Heart right ventricle (tissue), 16 donors: ENCODE measurements at regions not wholly inside any gene's neighbourhood (a gene's known extent, or its start where the extent isn't known, plus 50 kb on each side); places are given as distances from the start of the nearest gene placed in this dataset.

ENCODE experiments used
- ATAC-seq, 8 donors: fragments of 200-7000 bp; cut with Tn5 transposase; one replicate each; pipeline ENCODE4 v1.9.1; 2020; ENCODE audit warnings: mild to moderate bottlenecking in 8 of 8, moderate library complexity in 8 of 8, moderate number of reproducible peaks in 1 of 8
- DNase-seq, 2 donors: peaks; one replicate each; pipeline ENCODE4 v3.0.0-alpha.2; 2020
- H3K27ac ChIP-seq, 10 donors: fragments of 200-600 bp; sonication (generic) in 2 of 10; one replicate each; pipeline versions ENCODE4 v1.5.0 to v1.8.0; 2020 to 2022; ENCODE audit warnings: mild to moderate bottlenecking in 3 of 10
- H3K27me3 ChIP-seq, 7 donors: fragments of 200-600 bp; one replicate each; pipeline ENCODE4 v1.8.0; 2021 to 2022; ENCODE audit warnings: mild to moderate bottlenecking in 2 of 7
- H3K36me3 ChIP-seq, 9 donors: fragments of 200-600 bp; sonication (generic) in 1 of 9; one replicate each; pipeline versions ENCODE4 v1.5.0 to v1.8.0; 2020 to 2022; ENCODE audit warnings: mild to moderate bottlenecking in 2 of 9
- H3K4me1 ChIP-seq, 9 donors: fragments of 200-600 bp; sonication (generic) in 1 of 9; one replicate each; pipeline versions ENCODE4 v1.5.0 to v1.8.0; 2020 to 2022; ENCODE audit warnings: mild to moderate bottlenecking in 4 of 9
- H3K4me3 ChIP-seq, 10 donors: fragments of 200-600 bp; sonication (generic) in 2 of 10; one replicate each; pipeline versions ENCODE4 v1.5.0 to v1.8.0; 2020 to 2022; ENCODE audit warnings: mild to moderate bottlenecking in 7 of 10, moderate library complexity in 2 of 10
- H3K9me3 ChIP-seq, 11 donors: fragments of 200-600 bp in 10 of 11; sonication (generic) in 2 of 11; one replicate each; pipeline versions ENCODE4 v1.5.0 to v1.8.0; 2013 to 2022; ENCODE audit warnings: mild to moderate bottlenecking in 2 of 11, control low read depth in 1 of 11, moderate library complexity in 1 of 11
- WGBS, 2 donors: extraction: QIAGEN DNeasy Blood & Tissue Kit; methylation state at CpG; one replicate each; pipeline ENCODE4 v1.1.7; 2013; ENCODE audit warnings: inconsistent platforms in 1 of 2; 5-methylcytosine and 5-hydroxymethylcytosine counted together
- intact Hi-C, 10 donors: fragments of 100-400 bp; cut with DNase I; formaldehyde crosslinking; loops; one replicate each; pipeline versions ENCODE4 v1.11.1 to v1.14.2; 2022
- TF ChIP-seq, protein P1 (sequence below), 9 donors: fragments of 200-600 bp; sonication (generic) in 2 of 9; IDR thresholded peaks; one replicate each; pipeline versions ENCODE4 v1.5.0 to v1.8.0; 2021 to 2022; ENCODE audit warnings: antibody characterized with exemption in 9 of 9, mild to moderate bottlenecking in 5 of 9, moderate library complexity in 1 of 9
- donor health status: Arrhythmogenic right ventricular cardiomyopathy.
- donor health status: ischemic (EF 13 %, LVEDD 7.1; RV severe dilation, severe dysfunction).
- donor health status: healthy with polysubstance abuse.
- donor health status: DM: no; HTN: yes; CAD: no.
- donor health status: DM: no; HTN: no; CAD: no.
- donor health status: ischemic (EF 25% LVEDD 6.9; RV normal size, moderate dysfunction).
- donor health status: ischemic (EF 25% LVEDD 5.7; RV mildly dilated, moderate dysfunction).
- donor health status: healthy.
- donor health status: DM: yes; HTN: yes; CAD: no.
- donor health status: Ischemic cardiomyopathy.
- donor health status: ischemic (EF 35%, LVEDD 5.7; RV mildly dilated, moderate dysfunction).
- donor health status: nonischemic (EF 11% LVEDD 7.7; RV severe dilation, severe dysfunction).
- donor health status: DM: yes; HTN: yes; CAD: no.
- donor health status: PGD.
- donor health status: ischemic (EF 29% LVEDD 5.4; RV normal size, mild dysfunction).
- donor health status: nonischemic (EF 23%, LVEDD 6.1; RV moderate dilation, normal function).

DNA sequence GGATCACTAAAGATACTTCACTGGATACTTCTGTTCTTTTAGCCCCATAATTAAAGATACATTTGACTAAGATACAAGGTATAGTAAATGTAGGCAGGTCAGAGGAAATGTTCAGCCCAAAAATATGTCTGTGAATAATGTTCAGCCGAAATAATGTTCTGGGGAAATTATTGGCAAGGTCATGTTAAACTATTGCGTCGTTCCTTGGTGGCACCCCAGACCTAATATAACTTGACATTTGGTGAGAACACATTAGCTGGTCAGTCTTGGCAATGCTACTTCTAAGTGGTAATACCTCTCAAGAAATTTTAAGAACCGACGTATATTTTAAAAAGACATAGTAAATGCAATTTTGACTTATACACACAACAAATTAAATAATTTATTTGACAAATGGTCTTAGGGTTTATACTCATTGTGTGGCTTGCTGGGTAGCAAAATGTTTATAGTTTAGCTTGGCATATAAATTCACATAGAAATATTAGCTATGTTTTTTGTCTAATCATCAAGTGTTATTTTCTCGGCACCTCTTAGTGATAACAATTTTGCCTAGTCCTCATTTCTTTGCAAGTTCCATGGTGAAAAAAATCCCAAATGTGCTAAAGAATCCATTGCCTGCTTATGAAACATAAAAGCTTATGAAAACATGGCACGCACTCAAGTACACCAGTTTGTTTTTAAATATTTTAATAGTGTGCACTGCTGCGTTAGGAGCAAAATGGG is 270.3 kb upstream of the NEBL start:
- Histone ChIP-seq H3K27ac (no peak overlapping the region), H3K27me3 (peaks cover 0 to 8% (median 0%) of the 10 kb centered on the region in 7 donors), H3K4me1 (no peaks in the 10 kb centered on the region), H3K9me3 (no peaks in the 10 kb centered on the region), H3K4me3 (no peak overlapping the region), H3K36me3 (no peaks in the 10 kb centered on the region)
- WGBS, 2 donors, result 94 to 95% methylated on average over 8 of the region's 8 CpGs
- no peak for DNase-seq
- ATAC-seq, result no peak
- intact Hi-C loops, result no loop called here
- TF ChIP-seq, protein P1, sequence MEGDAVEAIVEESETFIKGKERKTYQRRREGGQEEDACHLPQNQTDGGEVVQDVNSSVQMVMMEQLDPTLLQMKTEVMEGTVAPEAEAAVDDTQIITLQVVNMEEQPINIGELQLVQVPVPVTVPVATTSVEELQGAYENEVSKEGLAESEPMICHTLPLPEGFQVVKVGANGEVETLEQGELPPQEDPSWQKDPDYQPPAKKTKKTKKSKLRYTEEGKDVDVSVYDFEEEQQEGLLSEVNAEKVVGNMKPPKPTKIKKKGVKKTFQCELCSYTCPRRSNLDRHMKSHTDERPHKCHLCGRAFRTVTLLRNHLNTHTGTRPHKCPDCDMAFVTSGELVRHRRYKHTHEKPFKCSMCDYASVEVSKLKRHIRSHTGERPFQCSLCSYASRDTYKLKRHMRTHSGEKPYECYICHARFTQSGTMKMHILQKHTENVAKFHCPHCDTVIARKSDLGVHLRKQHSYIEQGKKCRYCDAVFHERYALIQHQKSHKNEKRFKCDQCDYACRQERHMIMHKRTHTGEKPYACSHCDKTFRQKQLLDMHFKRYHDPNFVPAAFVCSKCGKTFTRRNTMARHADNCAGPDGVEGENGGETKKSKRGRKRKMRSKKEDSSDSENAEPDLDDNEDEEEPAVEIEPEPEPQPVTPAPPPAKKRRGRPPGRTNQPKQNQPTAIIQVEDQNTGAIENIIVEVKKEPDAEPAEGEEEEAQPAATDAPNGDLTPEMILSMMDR (IDR thresholded peaks at IDR 0.05), result no peak

DNA sequence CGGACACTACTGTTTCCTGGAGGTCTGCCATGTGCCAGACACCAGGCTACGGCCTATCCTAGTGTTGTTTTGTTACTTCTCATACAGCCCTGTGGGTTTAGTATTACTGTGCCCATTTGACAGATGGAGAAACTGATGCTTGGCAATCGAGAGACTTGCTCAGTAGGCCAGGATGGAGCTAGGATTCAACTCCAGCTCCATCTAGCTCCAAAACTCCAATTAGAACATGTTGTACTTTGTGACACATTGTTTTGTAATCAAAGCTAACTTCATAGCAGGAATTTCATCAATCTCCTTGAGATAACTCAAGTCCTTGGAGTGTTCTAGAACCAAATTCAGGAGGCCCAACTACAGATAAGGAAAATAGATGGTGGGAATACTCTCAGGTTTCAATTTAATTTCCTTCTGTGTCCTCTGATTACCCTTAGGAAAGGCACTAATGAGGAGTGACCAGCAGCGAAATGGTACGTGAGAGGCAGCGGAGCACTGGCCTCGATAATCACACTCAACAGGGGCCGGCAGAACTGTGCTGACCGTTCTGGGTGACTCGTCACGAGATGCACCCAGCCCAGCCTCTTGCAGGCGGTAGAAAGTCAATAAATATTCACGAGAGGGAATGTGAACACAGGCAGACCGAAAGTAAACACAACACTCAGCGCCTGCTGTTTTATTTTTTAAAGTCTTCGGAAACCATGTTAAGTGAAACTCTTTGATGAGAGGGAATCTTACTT is 269.6 kb upstream of the NEBL start:
- Histone ChIP-seq H3K27ac (no peak overlapping the region), H3K27me3 (peaks cover 0 to under 1% (median 0%) of the 10 kb centered on the region in 7 donors), H3K4me1 (no peaks in the 10 kb centered on the region), H3K4me3 (no peak overlapping the region), H3K36me3 (no peaks in the 10 kb centered on the region), H3K9me3 (no peaks in the 10 kb centered on the region)
- TF ChIP-seq, protein P1 (IDR thresholded peaks at IDR 0.05), result no peak
- 87 to 88% methylated on average over 16 of the region's 16 CpGs for WGBS, 2 donors
- DNase-seq (no peak), ATAC-seq (no peak)
- intact Hi-C loops, result no loop called here

DNA sequence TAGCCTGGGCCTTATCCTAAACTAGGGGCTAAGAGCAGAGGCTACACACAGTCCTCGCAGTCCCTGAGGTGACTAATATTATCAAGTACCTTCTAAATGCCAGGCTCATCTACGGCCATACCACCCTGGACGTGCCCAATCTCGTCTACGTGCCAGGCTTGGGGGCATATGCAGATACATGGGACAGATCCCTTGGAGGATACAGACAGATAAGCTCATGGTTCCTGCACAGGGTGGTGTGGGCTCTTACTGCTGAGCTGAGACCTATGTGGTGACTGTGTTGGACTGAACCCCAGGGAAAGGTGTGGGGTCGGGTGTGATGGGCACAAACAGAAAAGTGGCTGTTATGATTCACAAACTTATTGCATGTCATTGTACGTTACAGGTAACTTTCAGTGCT is 268.4 kb upstream of the NEBL start:
- no peaks in the 10 kb centered on the region for H3K27me3 ChIP-seq
- H3K36me3 ChIP-seq, result no peaks in the 10 kb centered on the region
- no peak overlapping the region for H3K27ac ChIP-seq
- H3K4me3 ChIP-seq, result no peak overlapping the region
- no peak for ATAC-seq
- no peaks in the 10 kb centered on the region for H3K9me3 ChIP-seq
- TF ChIP-seq, protein P1 (IDR thresholded peaks at IDR 0.05), result no peak
- no peak for DNase-seq
- intact Hi-C loops, result no loop called here
- H3K4me1 ChIP-seq, result peaks cover 0 to under 1% (median 0%) of the 10 kb centered on the region in 9 donors
- WGBS, 2 donors, result 89 to 95% methylated on average over 7 of the region's 7 CpGs

DNA sequence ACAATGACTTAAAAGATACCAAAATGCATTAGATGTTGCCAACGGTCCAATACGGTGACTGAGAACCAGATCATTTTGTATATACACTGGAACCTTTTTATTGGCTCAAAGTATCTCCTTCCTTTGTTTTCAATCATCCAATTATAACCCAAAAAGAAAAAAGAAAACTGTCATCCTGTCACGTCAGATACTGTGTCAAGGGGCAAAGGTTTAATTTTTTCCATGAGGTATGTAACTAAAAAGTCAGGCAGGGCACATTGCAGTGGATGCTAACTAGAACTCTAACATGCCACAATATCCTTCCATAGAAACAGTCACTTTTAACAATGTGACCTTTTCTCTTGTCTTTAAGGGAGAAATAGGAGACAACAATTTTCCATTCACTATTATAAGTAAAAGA is 267.6 kb upstream of the NEBL start:
- no peak for DNase-seq
- Histone ChIP-seq H3K27me3 (no peaks in the 10 kb centered on the region), H3K4me1 (peaks cover 0 to 8% (median 0%) of the 10 kb centered on the region in 9 donors), H3K36me3 (no peaks in the 10 kb centered on the region), H3K4me3 (no peak overlapping the region), H3K9me3 (no peaks in the 10 kb centered on the region), H3K27ac (no peak overlapping the region)
- no peak for ATAC-seq
- TF ChIP-seq, protein P1 (IDR thresholded peaks at IDR 0.05), result no peak
- 70 to 77% methylated on average over 3 of the region's 3 CpGs for WGBS, 2 donors
- intact Hi-C loops, result no loop called here
